NT2/D1 (cell line): ENCODE measurements at regions not wholly inside any gene's neighbourhood (a gene's known extent, or its start where the extent isn't known, plus 50 kb on each side); places are given as distances from the start of the nearest gene placed in this dataset.

ENCODE experiments used
- SUZ12 ChIP-seq: IDR thresholded peaks from 2 replicates; pipeline ENCODE4 v1.6.1; 2011; ENCODE audit not compliant: insufficient read length, insufficient read depth; ENCODE audit errors: extremely low read depth
- YY1 ChIP-seq: IDR thresholded peaks from 2 replicates; pipeline ENCODE4 v1.6.1; 2011; ENCODE audit not compliant: insufficient read length, insufficient read depth
- ZNF274 ChIP-seq: IDR thresholded peaks from 2 replicates; pipeline ENCODE4 v1.6.1; 2011; ENCODE audit warnings: mild to moderate bottlenecking, low read depth, low read length

DNA sequence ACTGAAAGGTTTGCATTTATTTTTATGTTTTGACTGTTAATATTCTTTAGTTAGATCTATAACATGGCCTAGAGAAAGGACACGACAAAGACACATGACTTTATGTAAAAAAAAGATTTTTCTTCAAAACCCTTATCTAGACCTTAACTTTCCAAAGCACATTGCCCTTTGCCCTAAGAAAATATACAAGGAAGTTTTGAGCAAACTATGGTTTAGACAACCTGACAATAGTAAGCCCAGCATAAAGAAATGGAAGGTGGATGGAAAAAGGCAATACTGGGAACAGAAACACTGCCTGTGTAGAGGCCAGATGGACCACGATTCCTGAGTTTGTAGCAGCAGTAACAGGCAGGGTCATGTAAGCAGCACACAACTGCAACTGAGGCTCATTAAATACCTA is 724.0 kb downstream of the GALC start:
- TF ChIP-seq YY1 = no peak
- TF ChIP-seq ZNF274 = no peak
- no peak for TF ChIP-seq SUZ12
